ENCODE measurements at regions not wholly inside any gene's neighbourhood (a gene's known extent, or its start where the extent isn't known, plus 50 kb on each side); places are given as distances from the start of the nearest gene placed in this dataset.

DNA sequence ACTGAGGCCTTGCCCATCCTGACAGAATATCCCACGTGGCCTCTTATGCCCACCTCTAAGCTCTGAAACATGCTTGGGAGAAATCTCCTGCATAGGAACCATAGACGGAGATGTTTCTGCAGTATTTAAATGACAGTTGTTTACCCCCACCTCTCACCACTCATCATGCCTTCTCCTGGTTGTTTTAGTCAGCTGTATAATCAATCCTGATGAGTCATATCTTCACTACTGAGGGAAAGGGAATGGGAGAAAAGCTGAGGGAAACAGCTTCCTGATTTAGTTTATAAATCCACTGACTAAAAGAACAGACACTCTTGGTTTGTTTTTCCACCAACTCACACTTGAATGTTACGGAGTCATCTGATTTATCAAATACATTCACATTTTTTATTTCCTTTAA is 113.2 kb upstream of the TENT5A start:
- CTCF ChIA-PET (ENCODE audit: partially characterized antibody) = no interaction called here
- Histone ChIP-seq H3K4me3 (ENCODE audit: extremely low read depth in 1 of 4, insufficient read depth in 2 of 4, low read depth in 3 of 4, low read length in 4 of 4) (no peak overlapping the region), H2BK5ac (ENCODE audit: low read depth, low read length) (no peak overlapping the region), H3K36me3 (ENCODE audit: control insufficient read depth in 2 of 4, insufficient read depth in 4 of 4, low read length in 3 of 4) (no peaks in the 10 kb centered on the region), H4K5ac (ENCODE audit: insufficient read length, low read depth, low read length) (no peak overlapping the region), H3K4me1 (replicated peaks in 1 of 4; ENCODE audit: control insufficient read depth in 3 of 4, insufficient read depth in 4 of 4, low read length in 3 of 4) (no peaks in the 10 kb centered on the region; a peak in 2 of 7 replicates), H2AFZ (ENCODE audit: low read length) (peak overlapping the region; percentile 73; the same call in 1 of the 2 replicates), H3K4ac (replicated peaks; ENCODE audit: insufficient read length, low read depth, low read length) (no peak overlapping the region), H2BK20ac (ENCODE audit: low read length) (no peak overlapping the region), H2BK12ac (ENCODE audit: low read depth, low read length) (no peak overlapping the region), H3K4me2 (ENCODE audit: insufficient read depth in 1 of 2, low read depth in 2 of 2, low read length in 2 of 2) (no peak overlapping the region), H3K56ac (replicated peaks; ENCODE audit: insufficient read length, low read depth, low read length) (no peak overlapping the region), H3K9me3 (ENCODE audit: insufficient read depth in 2 of 2, low read depth in 1 of 2, low read length in 1 of 2) (no peaks in the 10 kb centered on the region), H3K79me2 (ENCODE audit: control insufficient read depth in 1 of 2, insufficient read depth in 2 of 2, low read length in 2 of 2) (no peaks in the 10 kb centered on the region), H3K14ac (ENCODE audit: insufficient read length) (no peak overlapping the region), H4K8ac (ENCODE audit: extremely low read depth, insufficient read depth, low read length) (no peak overlapping the region), H3K23ac (ENCODE audit: insufficient read length) (no peak overlapping the region), H3K23me2 (ENCODE audit: low read depth, low read length) (no peaks in the 10 kb centered on the region), H2BK15ac (ENCODE audit: low read length) (no peak overlapping the region), H4K91ac (replicated peaks; ENCODE audit: insufficient read length, low read length) (no peak overlapping the region), H3K27me3 (replicated peaks in 1 of 4; ENCODE audit: control insufficient read depth in 3 of 4, extremely low read depth in 1 of 4, insufficient read depth in 3 of 4, low read length in 3 of 4) (no peaks in the 10 kb centered on the region), H3K9ac (replicated peaks in 1 of 4; ENCODE audit: extremely low read depth in 1 of 4, low read depth in 3 of 4, low read length in 3 of 4) (no peak overlapping the region), H3K79me1 (ENCODE audit: low read depth, low read length) (no peaks in the 10 kb centered on the region), H2AK5ac (ENCODE audit: low read depth, low read length) (no peak overlapping the region), H4K20me1 (replicated peaks in 1 of 2; ENCODE audit: control insufficient read depth in 1 of 2, insufficient read depth in 2 of 2, low read length in 2 of 2) (no peaks in the 10 kb centered on the region), H2BK120ac (replicated peaks; ENCODE audit: low read depth, low read length) (no peak overlapping the region), H3K27ac (ENCODE audit: low read depth, low read length) (no peak overlapping the region), H3K18ac (ENCODE audit: extremely low read depth, low read length) (no peak overlapping the region)
- no peak for FAIRE-seq
- TF ChIP-seq JUN (IDR thresholded peaks at IDR 0.05; ENCODE audit: low read depth, low read length) = no peak
- TF ChIP-seq RFX5 (IDR thresholded peaks at IDR 0.05; ENCODE audit: borderline replicate concordance, low read depth, low read length) = no peak
- no peak for TF ChIP-seq ZNF274 (IDR thresholded peaks at IDR 0.05; ENCODE audit: borderline replicate concordance, extremely low read depth, low read length)
- TF ChIP-seq TAF1 (IDR thresholded peaks at IDR 0.05; ENCODE audit: low read depth, low read length) = no peak
- TF ChIP-seq SUZ12 (IDR thresholded peaks at IDR 0.05; ENCODE audit: low read length) = no peak
- no peak for TF ChIP-seq SP4 (IDR thresholded peaks at IDR 0.05; ENCODE audit: low read length)
- TF ChIP-seq SIX5 (IDR thresholded peaks at IDR 0.05; ENCODE audit: low read depth, low read length) = no peak
- no peak for TF ChIP-seq KDM5A (IDR thresholded peaks at IDR 0.05; ENCODE audit: low read length)
- TF ChIP-seq HDAC6 (IDR thresholded peaks at IDR 0.05; ENCODE audit: low read depth, low read length) = no peak
- no peak for TF ChIP-seq CEBPB (IDR thresholded peaks at IDR 0.05; ENCODE audit: low read depth, low read length)
- no peak for TF ChIP-seq TEAD4 (IDR thresholded peaks at IDR 0.05; ENCODE audit: low read depth, low read length)
- no peak for DNase-seq (ENCODE audit: low read depth in 1 of 2, low spot score in 2 of 2)
- WGBS, 2 experiments (ENCODE audit: extremely low coverage in 1 of 2, insufficient coverage in 1 of 2, insufficient read length in 1 of 2, insufficient replicate concordance in 2 of 2, low coverage in 1 of 2, low lambda C conversion rate in 2 of 2, missing lambda C conversion rate in 1 of 2) = 87% methylated on average over 3 of the region's 3 CpGs; no CpG with 5 or more reads in 1 of the 2 experiments
- POLR2A ChIA-PET (ENCODE audit: partially characterized antibody) = no interaction called here

All from H1 (cell line).